K562 (cell line): ENCODE measurements at regions not wholly inside any gene's neighbourhood (a gene's known extent, or its start where the extent isn't known, plus 50 kb on each side); places are given as distances from the start of the nearest gene placed in this dataset.

Experiments
- ATAC-seq: fragments of 200-7000 bp; cut with Tn5 transposase; 3 replicates; pipeline ENCODE4 v1.9.1; 2020; ENCODE audit warnings: moderate library complexity
- BruUV-seq: library from RNA; stranded (reverse); fragments of 400-500 nt; replicated peaks from 2 replicates; lab custom pipeline; 2021; lab: Mats Ljungman, UMichigan
- CTCF ChIA-PET: fragments of 300-600 bp; formaldehyde crosslinking; extraction: SDS; loops from one replicate; lab custom pipeline; 2021; ENCODE audit warnings: low intra/inter-chr PET ratio; lab: Yijun Ruan, JAX
- POLR2A ChIA-PET: fragments of 300-600, 350-650 bp; sonication (Branson Sonifier 250); formaldehyde crosslinking; extraction: SDS; loops from one replicate; lab custom pipeline; 2021; ENCODE audit warnings: antibody characterized with exemption, inconsistent platforms; lab: Yijun Ruan, JAX
- DNase-seq, 4 experiments: peaks; one replicate each; pipeline versions ENCODE4 v3.0.0 to v3.0.0-alpha.2; 2011 to 2018; ENCODE audit warnings: low spot score in 3 of 4, mixed read lengths in 3 of 4; ENCODE audit errors: extremely low read depth in 1 of 4
- FAIRE-seq: peaks from 2 replicates; lab custom pipeline; 2011; peaks lifted over from hg19 to GRCh38; lab: Jason Lieb, UNC
- H2AFZ ChIP-seq: 2 replicates; pipeline ENCODE4 v1.6.0; 2011; ENCODE audit warnings: low read depth, low read length, control low read depth, inconsistent platforms
- H3K27ac ChIP-seq: fragments of 200-600 bp; 3 replicates; pipeline ENCODE4 v1.8.0; 2011; ENCODE audit warnings: low read depth, mild to moderate bottlenecking, control low read depth, inconsistent platforms, low read length, moderate library complexity, mixed read lengths; ENCODE audit errors: extremely low read depth
- H3K27me3 ChIP-seq, 2 experiments: fragments of 300-600 bp in 1 of 2; 2 replicates in 1 of 2; 3 replicates in 1 of 2; pipeline versions ENCODE4 v1.6.0 to v1.8.0; 2011; ENCODE audit warnings: inconsistent platforms in 2 of 2, low read length in 2 of 2, mild to moderate bottlenecking in 1 of 2, mixed read lengths in 1 of 2, moderate library complexity in 1 of 2; ENCODE audit not compliant: control insufficient read depth in 2 of 2, insufficient read depth in 2 of 2
- H3K36me3 ChIP-seq: fragments of 300-600 bp; 3 replicates; pipeline ENCODE4 v1.8.0; 2011; ENCODE audit warnings: mild to moderate bottlenecking, low read length, inconsistent platforms; ENCODE audit not compliant: control insufficient read depth, insufficient read depth
- H3K4me1 ChIP-seq, 2 experiments: fragments of 200-600 bp in 1 of 2; replicated peaks in 1 of 2; 2 replicates in 1 of 2; 3 replicates in 1 of 2; pipeline versions ENCODE4 v1.5.1 to v1.8.0; 2011; ENCODE audit warnings: inconsistent platforms in 2 of 2, low read length in 2 of 2, mild to moderate bottlenecking in 1 of 2, mixed read lengths in 1 of 2, moderate library complexity in 1 of 2; ENCODE audit not compliant: control insufficient read depth in 2 of 2, insufficient read depth in 2 of 2
- H3K4me2 ChIP-seq: 2 replicates; pipeline ENCODE4 v1.6.1; 2011; ENCODE audit warnings: low read length, control low read depth, inconsistent platforms, mixed read lengths; ENCODE audit not compliant: insufficient read depth
- H3K4me3 ChIP-seq: fragments of 200-600 bp; sonication (generic), shearing (Covaris generic); 2 replicates; pipeline ENCODE4 v1.5.1; 2016; ENCODE audit warnings: control low read depth, inconsistent platforms
- H3K79me2 ChIP-seq: fragments of 200-600 bp; 3 replicates; pipeline ENCODE4 v1.8.0; 2011; ENCODE audit warnings: low read length, inconsistent platforms; ENCODE audit not compliant: control insufficient read depth, insufficient read depth
- H3K9ac ChIP-seq, 2 experiments: 2 replicates each; pipeline versions ENCODE4 v1.6.0 to v1.6.1; 2011; ENCODE audit warnings: low read depth in 2 of 2, low read length in 2 of 2, control low read depth in 1 of 2, inconsistent platforms in 1 of 2, mild to moderate bottlenecking in 1 of 2, mixed read lengths in 1 of 2; ENCODE audit not compliant: insufficient read depth in 1 of 2
- H3K9me1 ChIP-seq: one replicate; pipeline ENCODE4 v1.6.0; 2011; ENCODE audit warnings: inconsistent platforms, mild to moderate bottlenecking, low read length, moderate library complexity; ENCODE audit not compliant: control insufficient read depth, insufficient read depth
- H3K9me3 ChIP-seq: replicated peaks from 2 replicates; pipeline ENCODE4 v1.5.1; 2011; ENCODE audit warnings: low read depth, low read length, inconsistent platforms; ENCODE audit not compliant: control insufficient read depth, insufficient read depth
- H4K20me1 ChIP-seq: replicated peaks from 2 replicates; pipeline ENCODE4 v1.6.1; 2011; ENCODE audit warnings: low read length, inconsistent platforms, mixed read lengths; ENCODE audit not compliant: control insufficient read depth, insufficient read depth
- EHMT2 ChIP-seq: fragments of 450-650 bp; IDR thresholded peaks from 2 replicates; pipeline ENCODE4 v1.6.1; 2018; ENCODE audit warnings: antibody characterized with exemption
- GATAD2A ChIP-seq: fragments of 450-650 bp; IDR thresholded peaks from 2 replicates; pipeline ENCODE4 v1.6.1; 2017
- NR4A1 ChIP-seq, 2 experiments: fragments of 250-450 bp in 1 of 2; fragments of 450-650 bp in 1 of 2; sonication (Bioruptor Pico) in 1 of 2; IDR thresholded peaks; 2 replicates each; pipeline versions ENCODE4 v1.4.0 to v1.6.1; 2016 to 2020; ENCODE audit warnings: mild to moderate bottlenecking in 2 of 2, missing compliant biosample characterization in 1 of 2, missing genetic modification characterization in 1 of 2, moderate library complexity in 1 of 2
- RAD21 ChIP-seq, 2 experiments: fragments of 250-450 bp in 1 of 2; fragments of 450-650 bp in 1 of 2; sonication (Bioruptor Pico) in 1 of 2; formaldehyde crosslinking in 1 of 2; IDR thresholded peaks in 1 of 2; conservative IDR thresholded peaks in 1 of 2; 2 replicates each; pipeline versions ENCODE4 v1.4.0 to v1.8.0; 2020 to 2022; ENCODE audit warnings: mild to moderate bottlenecking in 2 of 2, moderate library complexity in 1 of 2
- ZKSCAN1 ChIP-seq: fragments of 150-350 bp; IDR thresholded peaks from 2 replicates; pipeline ENCODE4 v1.6.1; 2016; ENCODE audit warnings: low read depth, low read length
- WGBS: fragments of 100-300 bp; shearing (Covaris generic); methylation state at CpG from one replicate; pipeline ENCODE4 v1.1.6; 2016; ENCODE audit warnings: low coverage, mixed read lengths; ENCODE audit not compliant: insufficient coverage; ENCODE audit errors: missing lambda C conversion rate; 5-methylcytosine and 5-hydroxymethylcytosine counted together
- in situ Hi-C: fragments of 300-500 bp; cut with MboI; formaldehyde crosslinking; loops from 4 replicates; pipeline ENCODE4 v1.15.0; 2018; ENCODE audit warnings: inconsistent platforms, mixed read lengths
- intact Hi-C: fragments of 100-400 bp; cut with micrococcal nuclease; formaldehyde crosslinking; loops from 2 replicates; pipeline ENCODE4 v1.14.2; 2022
- TF ChIP-seq, protein P1 (sequence below): fragments of 450-650 bp; IDR thresholded peaks from 2 replicates; pipeline ENCODE4 v1.6.1; 2016; ENCODE audit warnings: borderline replicate concordance
- TF ChIP-seq, protein P2 (sequence below): fragments of 250-450 bp; sonication (Bioruptor Pico); IDR thresholded peaks from 2 replicates; pipeline ENCODE4 v1.8.0; 2022; ENCODE audit warnings: moderate library complexity, mild to moderate bottlenecking, inconsistent platforms
- TF ChIP-seq, protein P3 (sequence below): fragments of 450-650 bp; formaldehyde crosslinking; IDR thresholded peaks from 2 replicates; pipeline ENCODE4 v1.4.0; 2020; ENCODE audit warnings: mild to moderate bottlenecking, moderate library complexity

DNA sequence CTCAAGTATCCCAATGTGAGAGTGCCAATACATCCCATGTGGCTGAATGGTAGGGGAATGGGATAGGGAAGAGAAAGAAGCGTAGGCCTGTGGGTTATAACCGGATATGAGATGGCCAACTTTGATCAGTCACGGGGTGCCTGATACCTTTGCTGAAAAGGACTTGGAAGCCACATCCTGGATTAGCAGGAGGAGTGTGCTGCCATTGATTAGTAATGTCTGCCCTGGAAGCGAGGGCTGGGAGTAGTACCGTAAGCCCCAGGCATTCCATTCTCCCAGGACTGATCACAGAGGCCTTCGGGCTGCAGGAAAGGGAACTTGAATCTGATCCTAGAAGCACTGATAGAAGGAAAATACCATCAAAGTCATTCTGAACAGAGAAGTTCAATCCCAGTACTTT, 218.5 kb downstream of the TFCP2L1 start (continued):
- TF ChIP-seq, protein P1, sequence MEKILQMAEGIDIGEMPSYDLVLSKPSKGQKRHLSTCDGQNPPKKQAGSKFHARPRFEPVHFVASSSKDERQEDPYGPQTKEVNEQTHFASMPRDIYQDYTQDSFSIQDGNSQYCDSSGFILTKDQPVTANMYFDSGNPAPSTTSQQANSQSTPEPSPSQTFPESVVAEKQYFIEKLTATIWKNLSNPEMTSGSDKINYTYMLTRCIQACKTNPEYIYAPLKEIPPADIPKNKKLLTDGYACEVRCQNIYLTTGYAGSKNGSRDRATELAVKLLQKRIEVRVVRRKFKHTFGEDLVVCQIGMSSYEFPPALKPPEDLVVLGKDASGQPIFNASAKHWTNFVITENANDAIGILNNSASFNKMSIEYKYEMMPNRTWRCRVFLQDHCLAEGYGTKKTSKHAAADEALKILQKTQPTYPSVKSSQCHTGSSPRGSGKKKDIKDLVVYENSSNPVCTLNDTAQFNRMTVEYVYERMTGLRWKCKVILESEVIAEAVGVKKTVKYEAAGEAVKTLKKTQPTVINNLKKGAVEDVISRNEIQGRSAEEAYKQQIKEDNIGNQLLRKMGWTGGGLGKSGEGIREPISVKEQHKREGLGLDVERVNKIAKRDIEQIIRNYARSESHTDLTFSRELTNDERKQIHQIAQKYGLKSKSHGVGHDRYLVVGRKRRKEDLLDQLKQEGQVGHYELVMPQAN: no peak
- TF ChIP-seq EHMT2: no peak
- TF ChIP-seq, protein P2, sequence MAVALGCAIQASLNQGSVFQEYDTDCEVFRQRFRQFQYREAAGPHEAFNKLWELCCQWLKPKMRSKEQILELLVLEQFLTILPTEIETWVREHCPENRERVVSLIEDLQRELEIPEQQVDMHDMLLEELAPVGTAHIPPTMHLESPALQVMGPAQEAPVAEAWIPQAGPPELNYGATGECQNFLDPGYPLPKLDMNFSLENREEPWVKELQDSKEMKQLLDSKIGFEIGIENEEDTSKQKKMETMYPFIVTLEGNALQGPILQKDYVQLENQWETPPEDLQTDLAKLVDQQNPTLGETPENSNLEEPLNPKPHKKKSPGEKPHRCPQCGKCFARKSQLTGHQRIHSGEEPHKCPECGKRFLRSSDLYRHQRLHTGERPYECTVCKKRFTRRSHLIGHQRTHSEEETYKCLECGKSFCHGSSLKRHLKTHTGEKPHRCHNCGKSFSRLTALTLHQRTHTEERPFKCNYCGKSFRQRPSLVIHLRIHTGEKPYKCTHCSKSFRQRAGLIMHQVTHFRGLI (CRISPR knock-in tag): no peak
- TF ChIP-seq, all 486 proteins: peak for 5

DNA sequence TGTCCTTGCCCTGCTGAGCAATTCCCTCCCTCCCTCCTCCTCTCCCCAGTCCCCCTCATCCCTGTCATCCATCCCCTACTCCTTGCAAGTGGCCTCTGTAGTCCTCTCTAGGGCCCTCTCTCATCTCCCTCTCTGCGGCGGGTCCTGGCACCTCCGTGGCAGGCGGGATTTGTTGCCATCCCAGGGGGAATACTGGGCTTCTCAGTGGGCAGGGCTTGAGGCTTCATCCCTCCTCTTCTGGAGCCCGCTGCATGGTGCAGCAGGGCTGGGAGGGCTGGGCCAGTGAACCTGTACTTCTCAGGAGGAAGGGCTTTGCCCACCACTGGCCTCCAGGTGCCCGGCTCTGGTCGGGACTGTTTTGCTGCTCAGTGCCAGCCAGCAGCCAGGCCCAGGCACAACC, 216.2 kb downstream of the TFCP2L1 start:
- H3K4me3 ChIP-seq: no peak overlapping the region
- H3K9me1 ChIP-seq: no peaks in the 10 kb centered on the region
- ATAC-seq (no peak), FAIRE-seq (no peak), DNase-seq (no peak)
- POLR2A ChIA-PET: no interaction called here
- H3K36me3 ChIP-seq: no peaks in the 10 kb centered on the region
- no peaks in the 10 kb centered on the region for H3K79me2 ChIP-seq
- no peak overlapping the region for H2AFZ ChIP-seq
- intact Hi-C loops (loop anchor here (5.0 kb wide), 1 partner anchor 117 kb away; no protein-coding TSS in a partner anchor), in situ Hi-C loops (no loop called here)
- no peaks in the 10 kb centered on the region for H3K9me3 ChIP-seq
- BruUV-seq: no TSS peak
- H3K4me1 ChIP-seq: peaks cover 0 to 4% of the 10 kb centered on the region in 2 experiments; a peak in 1 of 5 replicates
- TF ChIP-seq GATAD2A: no peak
- no peak for TF ChIP-seq RAD21 (CRISPR knock-in tag; conservative IDR thresholded peaks at IDR 0.05 in 1 of 2, IDR thresholded peaks at IDR 0.05 in 1 of 2)
- no peak for TF ChIP-seq ZKSCAN1
- no peak for TF ChIP-seq NR4A1 (CRISPR knock-in tag; IDR thresholded peaks at IDR 0.05)
- TF ChIP-seq NR4A1 (tag; IDR thresholded peaks at IDR 0.05): no peak
- TF ChIP-seq, protein P3, sequence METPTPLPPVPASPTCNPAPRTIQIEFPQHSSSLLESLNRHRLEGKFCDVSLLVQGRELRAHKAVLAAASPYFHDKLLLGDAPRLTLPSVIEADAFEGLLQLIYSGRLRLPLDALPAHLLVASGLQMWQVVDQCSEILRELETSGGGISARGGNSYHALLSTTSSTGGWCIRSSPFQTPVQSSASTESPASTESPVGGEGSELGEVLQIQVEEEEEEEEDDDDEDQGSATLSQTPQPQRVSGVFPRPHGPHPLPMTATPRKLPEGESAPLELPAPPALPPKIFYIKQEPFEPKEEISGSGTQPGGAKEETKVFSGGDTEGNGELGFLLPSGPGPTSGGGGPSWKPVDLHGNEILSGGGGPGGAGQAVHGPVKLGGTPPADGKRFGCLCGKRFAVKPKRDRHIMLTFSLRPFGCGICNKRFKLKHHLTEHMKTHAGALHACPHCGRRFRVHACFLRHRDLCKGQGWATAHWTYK (CRISPR knock-in tag): no peak
- H3K27me3 ChIP-seq: peaks cover 0 to 64% of the 10 kb centered on the region in 2 experiments
- no peak overlapping the region; a peak in 1 of 4 replicates for H3K9ac ChIP-seq
- no peak overlapping the region for H3K4me2 ChIP-seq
- CTCF ChIA-PET: no interaction called here
- H3K27ac ChIP-seq: no peak overlapping the region
- 1% methylated on average over 7 of the region's 7 CpGs for WGBS
- peaks cover 9% of the 10 kb centered on the region for H4K20me1 ChIP-seq
